Keratinocyte (primary cell): ENCODE measurements at regions not wholly inside any gene's neighbourhood (a gene's known extent, or its start where the extent isn't known, plus 50 kb on each side); places are given as distances from the start of the nearest gene placed in this dataset.

ENCODE experiments used
- DNase-seq: peaks from one replicate; pipeline ENCODE4 v3.0.0-alpha.2; 2011; ENCODE audit warnings: low read depth, missing footprints, low spot score
- FAIRE-seq: peaks from 2 replicates; lab custom pipeline; 2011; peaks lifted over from hg19 to GRCh38; lab: Jason Lieb, UNC
- H2AFZ ChIP-seq: 2 replicates; pipeline ENCODE4 v1.6.0; 2012; ENCODE audit warnings: low read length, control low read depth, inconsistent platforms; ENCODE audit not compliant: control insufficient read depth
- H3K27ac ChIP-seq: 2 replicates; pipeline ENCODE4 v1.5.1; 2011; ENCODE audit warnings: low read length; ENCODE audit not compliant: control insufficient read depth, insufficient read depth
- H3K27me3 ChIP-seq: 3 replicates; pipeline ENCODE4 v1.6.0; 2011; ENCODE audit warnings: low read length; ENCODE audit not compliant: control insufficient read depth, insufficient read depth; ENCODE audit errors: extremely low read depth
- H3K36me3 ChIP-seq, 2 experiments: 2 replicates in 1 of 2; 3 replicates in 1 of 2; pipeline ENCODE4 v1.5.1; 2011; ENCODE audit warnings: low read length in 2 of 2, mild to moderate bottlenecking in 1 of 2; ENCODE audit not compliant: control insufficient read depth in 2 of 2, insufficient read depth in 2 of 2; ENCODE audit errors: extremely low read depth in 1 of 2
- H3K4me1 ChIP-seq: 3 replicates; pipeline ENCODE4 v1.5.1; 2011; ENCODE audit warnings: low read length; ENCODE audit not compliant: control insufficient read depth, insufficient read depth; ENCODE audit errors: extremely low read depth
- H3K4me2 ChIP-seq: 3 replicates; pipeline ENCODE4 v1.6.0; 2011; ENCODE audit warnings: low read depth, low read length; ENCODE audit not compliant: control insufficient read depth, insufficient read depth; ENCODE audit errors: extremely low read depth
- H3K4me3 ChIP-seq, 3 experiments: fragments of 200-600 bp in 1 of 3; sonication (generic) in 1 of 3; 2 replicates in 2 of 3; 3 replicates in 1 of 3; pipeline ENCODE4 v1.5.1; 2011 to 2016; ENCODE audit warnings: low read length in 3 of 3, mild to moderate bottlenecking in 3 of 3, control low read depth in 2 of 3, inconsistent platforms in 1 of 3, low read depth in 1 of 3, mixed read lengths in 1 of 3, mixed run types in 1 of 3, moderate library complexity in 1 of 3; ENCODE audit not compliant: control insufficient read depth in 2 of 3, insufficient read depth in 2 of 3; ENCODE audit errors: extremely low read depth in 1 of 3
- H3K79me2 ChIP-seq: 2 replicates; pipeline ENCODE4 v1.6.0; 2012; ENCODE audit warnings: low read length; ENCODE audit not compliant: control insufficient read depth, insufficient read depth
- H3K9ac ChIP-seq: 3 replicates; pipeline ENCODE4 v1.6.0; 2011; ENCODE audit warnings: low read length; ENCODE audit not compliant: control insufficient read depth, insufficient read depth; ENCODE audit errors: extremely low read depth
- H3K9me1 ChIP-seq: 3 replicates; pipeline ENCODE4 v1.6.0; 2011; ENCODE audit warnings: low read length; ENCODE audit not compliant: control insufficient read depth, insufficient read depth; ENCODE audit errors: extremely low read depth
- H3K9me3 ChIP-seq: 2 replicates; pipeline ENCODE4 v1.5.1; 2012; ENCODE audit warnings: low read depth, low read length; ENCODE audit not compliant: control insufficient read depth
- H4K20me1 ChIP-seq: 3 replicates; pipeline ENCODE4 v1.6.0; 2011; ENCODE audit warnings: low read length; ENCODE audit not compliant: control insufficient read depth, insufficient read depth; ENCODE audit errors: extremely low read depth
- CTCF ChIP-seq, 3 experiments: IDR thresholded peaks in 1 of 3; conservative IDR thresholded peaks in 1 of 3; optimal IDR thresholded peaks in 1 of 3; 2 replicates in 2 of 3; 3 replicates in 1 of 3; pipeline versions ENCODE3 to v1.5.1; 2011; ENCODE audit warnings: low read length in 3 of 3, mild to moderate bottlenecking in 3 of 3, moderate library complexity in 2 of 3, control low read depth in 1 of 3, inconsistent platforms in 1 of 3; ENCODE audit not compliant: insufficient read depth in 2 of 3; ENCODE audit errors: extremely low read depth in 1 of 3
- EZH2 ChIP-seq: IDR thresholded peaks from one replicate; pipeline ENCODE4 v1.6.1; 2012; ENCODE audit warnings: inconsistent platforms, mild to moderate bottlenecking, low read length, moderate library complexity
- dilution Hi-C: fragments of 300-500 bp; cut with MboI; formaldehyde crosslinking; loops from one replicate; pipeline ENCODE4 v1.7.0; 2020; ENCODE audit warnings: low sequenced_read_pairs; ENCODE audit not compliant: extremely low pct_ligation_motif_present

- Histone ChIP-seq H3K79me2 (no peaks in the 10 kb centered on the region), H3K36me3 (no peaks in the 10 kb centered on the region), H2AFZ (no peak overlapping the region), H3K9me3 (no peaks in the 10 kb centered on the region), H4K20me1 (no peaks in the 10 kb centered on the region), H3K27me3 (no peaks in the 10 kb centered on the region), H3K4me2 (no peak overlapping the region), H3K4me1 (no peaks in the 10 kb centered on the region), H3K4me3 (no peak overlapping the region), H3K27ac (no peak overlapping the region), H3K9ac (no peak overlapping the region), H3K9me1 (no peaks in the 10 kb centered on the region)
- DNase-seq (no peak), FAIRE-seq (no peak)
- TF ChIP-seq CTCF (optimal IDR thresholded peaks at IDR 0.05 in 1 of 3, IDR thresholded peaks at IDR 0.05 in 1 of 3, conservative IDR thresholded peaks at IDR 0.05 in 1 of 3; ENCODE audit: extremely low read depth in 1 of 3, insufficient read depth in 2 of 3, low read length in 3 of 3) (no peak), EZH2 (no peak)
- dilution Hi-C loops, result no loop called here
These were observed 215.7 kb upstream of the CRY1 start for GRCh38 chr12:107309020-107309419.

GRCh38 chr12:107310621-107311020 is 217.3 kb upstream of the CRY1 start:
- TF ChIP-seq CTCF (optimal IDR thresholded peaks at IDR 0.05 in 1 of 3, IDR thresholded peaks at IDR 0.05 in 1 of 3, conservative IDR thresholded peaks at IDR 0.05 in 1 of 3; ENCODE audit: extremely low read depth in 1 of 3, insufficient read depth in 2 of 3, low read length in 3 of 3) (no peak), EZH2 (no peak)
- Histone ChIP-seq H3K36me3 (no peaks in the 10 kb centered on the region), H3K27ac (no peak overlapping the region), H3K4me1 (no peaks in the 10 kb centered on the region), H2AFZ (no peak overlapping the region), H3K9me1 (no peaks in the 10 kb centered on the region), H3K9me3 (no peaks in the 10 kb centered on the region), H3K9ac (no peak overlapping the region), H3K27me3 (peaks cover 5% of the 10 kb centered on the region), H3K79me2 (no peaks in the 10 kb centered on the region), H4K20me1 (no peaks in the 10 kb centered on the region), H3K4me2 (no peak overlapping the region), H3K4me3 (no peak overlapping the region)
- dilution Hi-C loops, result no loop called here
- no peak for FAIRE-seq
- DNase-seq, result no peak
